GM21737 (cell line): ENCODE measurements at regions not wholly inside any gene's neighbourhood (a gene's known extent, or its start where the extent isn't known, plus 50 kb on each side); places are given as distances from the start of the nearest gene placed in this dataset.
"Not testable (repeated sequence)": the region's sequence is repeated elsewhere in the genome, so short reads cannot be mapped to it uniquely, and the experiment has no call there.

Experiments
- ATAC-seq: cut with Tn5 transposase; IDR thresholded peaks from one replicate; pipeline ENCODE4 v1.9.1; 2021; ENCODE audit warnings: mild to moderate bottlenecking, moderate library complexity; ENCODE audit not compliant: unreplicated experiment

DNA sequence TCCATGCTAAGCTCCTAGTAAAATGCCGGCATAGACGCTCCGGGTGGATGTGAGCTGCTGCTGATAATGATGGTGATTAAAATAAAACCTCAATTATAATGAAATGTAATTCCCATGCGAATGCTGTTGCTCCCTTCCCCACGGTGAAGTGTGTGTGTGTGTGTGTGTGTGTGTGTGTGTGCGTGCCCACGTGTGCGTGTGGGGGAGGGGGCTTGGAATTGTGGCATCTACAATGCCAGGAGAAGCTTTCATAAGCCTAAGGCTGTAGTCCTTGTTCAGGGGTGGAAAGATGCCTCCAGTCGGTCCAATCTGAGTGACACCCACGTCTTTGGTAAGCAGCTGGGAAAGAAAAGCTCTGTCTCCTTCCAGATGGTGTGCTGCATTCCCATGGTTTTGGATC is 137.9 kb downstream of the CDH26 start:
- ATAC-seq = no peak

DNA sequence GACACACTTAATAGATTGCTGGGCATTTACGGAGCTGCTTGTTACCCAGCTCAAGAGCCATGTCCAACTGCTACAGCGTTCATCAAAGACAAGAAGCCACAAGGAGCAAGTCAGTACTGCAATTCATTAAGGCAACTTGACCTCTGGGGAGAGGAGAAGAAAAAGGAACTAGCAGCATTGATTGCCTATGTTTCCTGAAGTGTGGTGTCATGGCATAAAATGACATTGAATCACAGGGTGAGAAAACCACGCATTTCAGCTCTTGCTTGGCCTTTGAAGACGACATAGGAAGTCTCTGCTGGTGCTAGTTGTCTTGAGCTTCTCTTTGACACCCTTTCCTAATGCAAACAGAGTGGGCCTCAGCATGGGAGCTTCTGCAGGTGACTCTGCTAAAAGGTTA is 139.1 kb downstream of the CDH26 start:
- ATAC-seq = no peak

GRCh38 chr20:60100780-60101179 is 142.6 kb downstream of the CDH26 start:
- no peak for ATAC-seq

DNA sequence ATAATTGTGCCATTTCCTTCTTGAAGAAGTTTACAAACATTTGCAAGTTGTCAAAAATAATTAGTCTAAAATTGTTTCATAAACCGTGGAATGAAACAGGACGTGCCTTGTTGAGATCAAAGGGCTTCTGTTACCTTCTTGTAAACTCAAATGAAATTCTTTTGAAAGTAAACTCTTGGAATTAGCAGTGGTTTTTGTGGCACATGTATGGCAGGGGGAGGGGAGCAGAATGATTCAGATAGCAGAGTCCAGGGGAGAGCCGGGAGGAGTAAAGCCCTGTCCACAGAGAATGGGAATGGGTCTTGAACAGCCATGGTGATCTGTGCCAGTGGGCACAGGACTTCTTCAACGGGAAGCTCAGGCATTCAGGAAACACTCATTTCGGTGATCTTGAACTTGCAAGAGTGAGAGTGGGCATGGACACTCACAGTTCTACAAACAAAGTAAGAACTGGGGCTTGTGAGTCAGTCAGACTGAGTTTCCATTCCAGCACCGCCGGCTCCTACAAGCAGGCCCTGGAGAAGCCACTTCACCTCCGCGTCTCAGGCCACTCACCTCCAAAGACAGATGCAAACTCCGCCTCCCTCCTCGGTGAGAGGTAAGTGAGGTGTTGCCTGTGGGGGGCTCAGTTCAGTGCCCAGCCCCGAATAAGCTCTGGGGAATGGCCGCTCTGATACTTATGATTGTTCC is 143.1 kb downstream of the CDH26 start:
- no peak for ATAC-seq

- no peak for ATAC-seq
These were observed 143.7 kb downstream of the CDH26 start for GRCh38 chr20:60101891-60102281.

DNA sequence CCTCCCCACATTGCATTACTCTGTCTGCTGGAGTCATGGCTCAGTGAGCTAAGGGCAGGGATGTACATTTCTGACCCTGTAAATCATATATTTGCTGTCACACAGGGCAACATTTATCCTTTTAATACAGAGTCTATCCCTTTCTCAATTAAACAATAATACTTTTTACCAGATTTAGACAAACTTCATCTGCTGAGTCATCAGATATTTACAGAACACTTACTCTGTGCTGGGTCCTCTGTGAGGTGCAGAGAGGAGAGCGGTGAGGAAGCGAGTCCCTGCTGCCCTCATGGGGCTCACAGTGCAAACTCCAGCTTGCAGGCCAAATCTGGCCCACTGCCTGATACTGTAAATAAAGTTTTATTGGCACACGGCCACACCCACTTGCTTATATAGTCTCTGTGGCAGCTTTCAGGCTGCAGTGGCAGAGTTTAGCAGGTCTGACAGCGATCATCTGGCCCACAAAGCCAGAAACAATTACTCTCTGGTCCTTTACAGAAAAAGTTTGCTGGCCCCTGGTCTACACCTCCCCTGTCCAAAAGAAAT is 144.5 kb downstream of the CDH26 start:
- ATAC-seq = no peak

- no peak for ATAC-seq
These were observed 147.0 kb downstream of the CDH26 start for GRCh38 chr20:60104993-60105803.

- not testable (repeated sequence) for ATAC-seq
These were observed 148.0 kb downstream of the CDH26 start for GRCh38 chr20:60106186-60106585.

GRCh38 chr20:60107621-60108390 is 149.6 kb downstream of the CDH26 start:
- no peak for ATAC-seq

DNA sequence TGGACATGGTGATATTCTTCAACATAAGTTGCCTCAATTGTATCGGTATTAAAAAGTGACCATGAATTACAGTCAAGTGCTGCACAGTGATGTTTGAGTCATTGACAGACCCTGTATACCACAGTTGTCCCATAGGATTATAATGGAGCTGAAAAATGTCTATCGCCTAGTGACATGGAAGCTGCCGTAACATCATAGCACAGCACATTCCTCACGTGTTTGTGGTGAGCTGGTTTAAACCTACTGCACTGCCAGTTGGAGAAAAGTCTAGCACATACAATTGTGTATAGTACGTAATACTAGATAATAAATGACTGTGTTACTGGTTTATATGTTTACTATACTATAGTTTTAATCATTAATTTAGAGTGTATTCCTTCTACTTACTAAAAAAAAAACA is 150.2 kb downstream of the CDH26 start:
- no peak for ATAC-seq

DNA sequence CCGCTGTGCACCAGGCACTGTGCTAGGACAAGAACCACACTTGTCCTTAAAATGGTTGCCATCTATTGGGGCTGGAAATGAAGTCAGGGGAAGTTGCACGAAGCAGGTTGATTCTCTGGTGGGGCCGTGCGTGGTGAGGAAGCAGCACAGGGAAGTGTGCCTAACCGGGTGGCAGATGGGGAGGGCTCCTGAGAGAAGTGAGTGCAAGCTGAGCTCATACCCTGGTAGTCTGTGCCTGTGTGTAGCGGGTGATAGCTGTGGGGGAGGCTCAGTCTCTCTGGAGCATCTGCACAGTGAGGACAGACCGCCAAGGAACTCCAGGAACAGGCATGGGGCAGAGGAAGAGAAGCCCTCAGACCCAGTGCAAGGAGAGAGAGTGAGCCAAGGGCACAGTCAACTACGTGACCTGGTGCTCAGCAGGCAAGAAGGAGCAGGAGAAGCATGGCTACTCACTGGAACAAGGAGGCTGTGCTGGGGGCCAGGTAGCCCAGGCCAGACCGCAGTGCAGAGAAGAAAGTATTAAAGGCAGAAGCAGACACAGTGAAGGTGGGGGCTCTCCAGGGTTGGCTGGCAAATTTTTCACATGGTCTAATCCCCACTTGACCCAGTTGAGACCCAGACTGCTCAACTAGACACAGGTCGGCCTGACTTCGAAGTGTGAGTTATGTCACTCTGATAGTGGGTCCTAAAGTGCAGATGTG is 155.0 kb downstream of the CDH26 start:
- ATAC-seq = no peak

- no peak for ATAC-seq
These were observed 155.5 kb downstream of the CDH26 start for GRCh38 chr20:60113771-60114170.

DNA sequence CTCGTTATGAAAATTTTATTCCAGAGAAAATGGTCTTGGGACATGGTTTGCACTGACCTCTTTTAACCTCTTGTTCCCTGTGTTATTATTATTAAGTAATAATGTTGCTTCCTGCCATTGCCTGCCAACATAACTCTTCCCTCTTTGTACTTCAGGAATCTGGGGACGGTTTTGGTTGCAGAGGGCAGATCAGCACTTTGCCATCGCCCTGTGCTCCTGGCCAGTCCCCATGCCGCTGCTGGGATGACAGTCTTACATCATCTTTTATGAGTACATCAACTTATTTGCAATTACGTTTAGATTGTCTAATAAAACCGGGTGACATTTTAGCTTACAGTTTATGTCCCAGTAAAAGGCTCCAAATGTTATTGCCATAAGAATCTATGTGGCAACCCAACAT is 157.2 kb downstream of the CDH26 start:
- ATAC-seq = no peak

DNA sequence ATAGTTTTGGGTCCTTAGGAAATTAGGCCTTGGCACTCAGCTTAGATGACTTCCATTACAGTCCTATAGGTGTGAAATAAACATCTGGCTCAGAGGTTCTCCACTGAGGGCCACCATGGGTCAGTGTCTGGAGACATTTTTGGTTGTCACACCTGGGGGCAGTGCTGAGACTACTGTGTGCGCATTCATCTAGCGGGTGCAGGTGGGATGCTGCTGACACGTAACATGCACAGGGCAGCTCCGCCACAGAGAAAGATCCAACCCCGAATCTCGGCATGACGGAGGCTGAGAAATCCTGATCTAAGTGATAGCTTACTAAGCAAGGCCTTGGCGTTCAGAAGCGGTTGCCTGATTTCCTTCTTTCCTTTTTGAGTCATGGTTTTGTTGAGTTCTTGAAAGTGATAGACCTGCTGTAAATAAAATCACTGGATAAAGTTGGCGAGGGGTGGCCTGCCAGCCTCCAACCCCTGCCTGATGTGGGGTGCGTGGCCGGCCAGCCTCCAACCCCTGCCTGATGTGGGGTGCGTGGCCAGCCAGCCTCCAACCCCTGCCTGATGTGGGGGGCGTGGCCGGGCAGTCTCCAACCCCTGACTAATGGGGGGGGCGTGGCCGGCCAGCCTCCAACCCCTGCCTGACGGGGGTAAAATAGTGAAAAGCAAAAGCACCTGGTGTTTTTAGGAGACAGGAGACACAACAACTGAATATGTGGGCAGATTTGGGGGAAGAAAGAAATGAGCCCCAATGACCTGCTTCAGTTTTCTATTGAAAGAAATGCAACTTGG is 158.1 kb downstream of the CDH26 start:
- no peak for ATAC-seq

DNA sequence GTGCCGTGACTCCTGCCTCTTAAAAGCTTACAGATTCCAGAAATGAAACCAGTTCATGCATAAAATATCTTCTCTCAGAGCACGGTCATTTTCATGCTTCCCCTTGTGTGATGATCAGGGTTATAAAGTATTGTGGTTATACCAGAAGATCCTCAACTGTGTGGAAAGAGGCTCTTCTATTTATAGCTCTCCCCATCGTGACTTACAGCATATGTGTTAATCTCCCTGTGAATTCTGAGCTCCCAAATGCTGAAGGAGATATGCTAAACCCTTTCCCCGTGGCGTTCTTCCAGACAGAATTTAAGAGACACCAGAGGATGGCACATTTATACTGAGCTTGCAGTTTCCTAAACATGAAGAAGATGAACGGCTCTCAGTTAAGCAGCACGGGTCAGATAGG is 158.8 kb downstream of the CDH26 start:
- ATAC-seq = no peak

- no peak for ATAC-seq
These were observed 163.7 kb downstream of the CDH26 start for GRCh38 chr20:60121903-60122302.

- ATAC-seq = no peak
These were observed 164.4 kb downstream of the CDH26 start for GRCh38 chr20:60122671-60123070.

- ATAC-seq = no peak
These were observed 164.9 kb downstream of the CDH26 start for GRCh38 chr20:60123096-60123495.

- ATAC-seq = no peak
These were observed 165.4 kb downstream of the CDH26 start for GRCh38 chr20:60123652-60124051.

GRCh38 chr20:60124776-60125381 is 166.7 kb downstream of the CDH26 start:
- no peak for ATAC-seq
